H1 (cell line): ENCODE measurements at regions not wholly inside any gene's neighbourhood (a gene's known extent, or its start where the extent isn't known, plus 50 kb on each side); places are given as distances from the start of the nearest gene placed in this dataset.

Source experiments
- CTCF ChIA-PET: fragments of 300-600 bp; sonication (Branson Sonifier 250); formaldehyde crosslinking; loops from one replicate; lab custom pipeline; 2021; ENCODE audit not compliant: partially characterized antibody; lab: Charles Lee
- POLR2A ChIA-PET: fragments of 300-600 bp; sonication (Branson Sonifier 250); formaldehyde crosslinking; loops from one replicate; lab custom pipeline; 2021; ENCODE audit warnings: inconsistent platforms; ENCODE audit not compliant: partially characterized antibody; lab: Charles Lee
- DNase-seq, 2 experiments: peaks; one replicate each; pipeline versions ENCODE4 v3.0.0 to v3.0.0-alpha.2; 2010 to 2022; ENCODE audit warnings: low spot score in 2 of 2, low read depth in 1 of 2, mixed read lengths in 1 of 2
- FAIRE-seq: peaks from 2 replicates; lab custom pipeline; 2011; peaks lifted over from hg19 to GRCh38; lab: Jason Lieb, UNC
- H2AFZ ChIP-seq: 2 replicates; pipeline ENCODE4 v1.8.1; 2012; ENCODE audit warnings: low read length, inconsistent platforms
- H2AK5ac ChIP-seq: 2 replicates; pipeline ENCODE4 v1.6.1; 2013; ENCODE audit warnings: low read depth, low read length
- H2BK120ac ChIP-seq: replicated peaks from 2 replicates; pipeline ENCODE3; 2013; ENCODE audit warnings: low read depth, low read length, inconsistent platforms
- H2BK12ac ChIP-seq: 2 replicates; pipeline ENCODE4 v1.6.1; 2013; ENCODE audit warnings: low read depth, low read length
- H2BK15ac ChIP-seq: 2 replicates; pipeline ENCODE4 v1.6.1; 2013; ENCODE audit warnings: low read length
- H2BK20ac ChIP-seq: 2 replicates; pipeline ENCODE4 v1.6.1; 2013; ENCODE audit warnings: low read length
- H2BK5ac ChIP-seq: 2 replicates; pipeline ENCODE4 v1.6.1; 2013; ENCODE audit warnings: low read depth, low read length
- H3K14ac ChIP-seq: 2 replicates; pipeline ENCODE4 v1.6.1; 2013; ENCODE audit warnings: inconsistent platforms; ENCODE audit not compliant: insufficient read length
- H3K18ac ChIP-seq: 2 replicates; pipeline ENCODE4 v1.6.1; 2013; ENCODE audit warnings: low read length; ENCODE audit errors: extremely low read depth
- H3K23ac ChIP-seq: 2 replicates; pipeline ENCODE4 v1.6.1; 2013; ENCODE audit warnings: inconsistent platforms; ENCODE audit not compliant: insufficient read length
- H3K23me2 ChIP-seq: 2 replicates; pipeline ENCODE4 v1.6.1; 2013; ENCODE audit warnings: low read depth, low read length
- H3K27ac ChIP-seq: 2 replicates; pipeline ENCODE4 v1.6.1; 2011; ENCODE audit warnings: low read depth, low read length, inconsistent platforms
- H3K27me3 ChIP-seq, 4 experiments: replicated peaks in 1 of 4; 1 replicate in 1 of 4; 2 replicates in 3 of 4; pipeline versions ENCODE4 v1.6.1 to v1.8.1; 2011 to 2013; ENCODE audit warnings: low read length in 3 of 4, mild to moderate bottlenecking in 3 of 4, inconsistent platforms in 2 of 4, mixed read lengths in 2 of 4, moderate library complexity in 1 of 4; ENCODE audit not compliant: control insufficient read depth in 3 of 4, insufficient read depth in 3 of 4; ENCODE audit errors: extremely low read depth in 1 of 4
- H3K36me3 ChIP-seq, 4 experiments: 2 replicates each; pipeline versions ENCODE4 v1.6.1 to v1.8.1; 2011 to 2013; ENCODE audit warnings: mild to moderate bottlenecking in 4 of 4, low read length in 3 of 4, moderate library complexity in 2 of 4, control low read depth in 1 of 4, inconsistent platforms in 1 of 4; ENCODE audit not compliant: insufficient read depth in 4 of 4, control insufficient read depth in 2 of 4
- H3K4ac ChIP-seq: replicated peaks from 2 replicates; pipeline ENCODE3; 2013; ENCODE audit warnings: low read length, low read depth, mixed read lengths, inconsistent platforms; ENCODE audit not compliant: insufficient read length
- H3K4me1 ChIP-seq, 4 experiments: replicated peaks in 1 of 4; 1 replicate in 1 of 4; 2 replicates in 3 of 4; pipeline versions ENCODE4 v1.6.1 to v1.8.1; 2011 to 2013; ENCODE audit warnings: low read length in 3 of 4, inconsistent platforms in 2 of 4, mixed read lengths in 1 of 4; ENCODE audit not compliant: insufficient read depth in 4 of 4, control insufficient read depth in 3 of 4
- H3K4me2 ChIP-seq, 2 experiments: 2 replicates each; pipeline versions ENCODE4 v1.6.1 to v1.8.1; 2011 to 2013; ENCODE audit warnings: low read depth in 2 of 2, low read length in 2 of 2, control low read depth in 1 of 2, inconsistent platforms in 1 of 2, mild to moderate bottlenecking in 1 of 2; ENCODE audit not compliant: insufficient read depth in 1 of 2
- H3K4me3 ChIP-seq, 4 experiments: fragments of 200-600, 300-600 bp in 1 of 4; sonication (generic), shearing (Covaris generic), sonication (Bioruptor Twin) in 1 of 4; 2 replicates each; pipeline versions ENCODE4 v1.5.1 to v1.8.1; 2011 to 2016; ENCODE audit warnings: low read length in 4 of 4, low read depth in 3 of 4, control low read depth in 2 of 4, inconsistent platforms in 2 of 4, mild to moderate bottlenecking in 2 of 4, mixed read lengths in 1 of 4, moderate library complexity in 1 of 4; ENCODE audit not compliant: insufficient read depth in 2 of 4; ENCODE audit errors: extremely low read depth in 1 of 4
- H3K56ac ChIP-seq: replicated peaks from 2 replicates; pipeline ENCODE3; 2013; ENCODE audit warnings: low read depth, mild to moderate bottlenecking, mixed read lengths, low read length, inconsistent platforms; ENCODE audit not compliant: insufficient read length
- H3K79me1 ChIP-seq: 2 replicates; pipeline ENCODE4 v1.6.1; 2013; ENCODE audit warnings: low read depth, low read length, control low read depth
- H3K79me2 ChIP-seq, 2 experiments: 2 replicates each; pipeline versions ENCODE4 v1.6.1 to v1.8.1; 2012 to 2013; ENCODE audit warnings: low read length in 2 of 2, mild to moderate bottlenecking in 2 of 2, inconsistent platforms in 1 of 2; ENCODE audit not compliant: insufficient read depth in 2 of 2, control insufficient read depth in 1 of 2
- H3K9ac ChIP-seq, 4 experiments: replicated peaks in 1 of 4; 1 replicate in 1 of 4; 2 replicates in 3 of 4; pipeline versions ENCODE4 v1.6.1 to v1.8.1; 2011 to 2013; ENCODE audit warnings: low read depth in 3 of 4, low read length in 3 of 4, control low read depth in 2 of 4, mild to moderate bottlenecking in 2 of 4, moderate library complexity in 2 of 4, inconsistent platforms in 1 of 4; ENCODE audit errors: extremely low read depth in 1 of 4
- H3K9me3 ChIP-seq, 2 experiments: 2 replicates each; pipeline versions ENCODE4 v1.6.1 to v1.8.1; 2012 to 2013; ENCODE audit warnings: mild to moderate bottlenecking in 2 of 2, moderate library complexity in 2 of 2, control low read depth in 1 of 2, inconsistent platforms in 1 of 2, low read depth in 1 of 2, low read length in 1 of 2, mixed read lengths in 1 of 2; ENCODE audit not compliant: insufficient read depth in 2 of 2
- H4K20me1 ChIP-seq, 2 experiments: replicated peaks in 1 of 2; 2 replicates each; pipeline versions ENCODE3 to v1.8.1; 2011 to 2013; ENCODE audit warnings: inconsistent platforms in 2 of 2, low read length in 2 of 2, mild to moderate bottlenecking in 1 of 2; ENCODE audit not compliant: insufficient read depth in 2 of 2, control insufficient read depth in 1 of 2
- H4K5ac ChIP-seq: 2 replicates; pipeline ENCODE4 v1.6.1; 2013; ENCODE audit warnings: low read length, low read depth, mixed read lengths, inconsistent platforms; ENCODE audit not compliant: insufficient read length
- H4K8ac ChIP-seq: 2 replicates; pipeline ENCODE4 v1.8.0; 2013; ENCODE audit warnings: mild to moderate bottlenecking, moderate library complexity, low read length, inconsistent platforms; ENCODE audit not compliant: insufficient read depth; ENCODE audit errors: extremely low read depth
- H4K91ac ChIP-seq: replicated peaks from 2 replicates; pipeline ENCODE3; 2013; ENCODE audit warnings: low read length, mixed read lengths, inconsistent platforms; ENCODE audit not compliant: insufficient read length
- CEBPB ChIP-seq: IDR thresholded peaks from 2 replicates; pipeline ENCODE4 v1.6.1; 2012; ENCODE audit warnings: low read depth, low read length
- CTCF ChIP-seq, 3 experiments: IDR thresholded peaks; 1 replicate in 2 of 3; 2 replicates in 1 of 3; pipeline versions ENCODE4 v1.5.1 to v1.6.1; 2011; ENCODE audit warnings: low read length in 3 of 3, mild to moderate bottlenecking in 3 of 3, inconsistent platforms in 2 of 3, low read depth in 1 of 3, moderate library complexity in 1 of 3; ENCODE audit not compliant: insufficient read depth in 1 of 3; ENCODE audit errors: control extremely low read depth in 1 of 3
- E2F6 ChIP-seq: IDR thresholded peaks from 2 replicates; pipeline ENCODE4 v1.6.1; 2012; ENCODE audit warnings: inconsistent platforms
- HDAC6 ChIP-seq: IDR thresholded peaks from one replicate; pipeline ENCODE4 v1.7.1; 2012; ENCODE audit warnings: low read depth, mild to moderate bottlenecking, inconsistent platforms, low read length, moderate library complexity
- MAX ChIP-seq: IDR thresholded peaks from 2 replicates; pipeline ENCODE4 v1.6.1; 2012; ENCODE audit warnings: inconsistent platforms
- SIN3A ChIP-seq, 2 experiments: IDR thresholded peaks in 1 of 2; conservative IDR thresholded peaks in 1 of 2; 2 replicates each; pipeline ENCODE4 v1.6.1; 2011 to 2012; ENCODE audit warnings: low read length in 2 of 2, improper control_type of control experiment in 1 of 2, low read depth in 1 of 2, mild to moderate bottlenecking in 1 of 2
- SP1 ChIP-seq: IDR thresholded peaks from 2 replicates; pipeline ENCODE4 v1.6.1; 2011; ENCODE audit warnings: low read depth, low read length
- SUZ12 ChIP-seq: fragments of 200-600 bp; sonication (generic); IDR thresholded peaks from 2 replicates; pipeline ENCODE4 v1.6.1; 2012; ENCODE audit warnings: mild to moderate bottlenecking, inconsistent platforms, low read length, moderate library complexity, mixed read lengths
- TAF1 ChIP-seq: IDR thresholded peaks from 2 replicates; pipeline ENCODE4 v1.6.1; 2011; ENCODE audit warnings: mild to moderate bottlenecking, low read depth, low read length
- TCF12 ChIP-seq: IDR thresholded peaks from 2 replicates; pipeline ENCODE4 v1.6.1; 2011; ENCODE audit warnings: low read depth, mild to moderate bottlenecking, low read length
- WGBS, 2 experiments: shearing (Covaris generic) in 1 of 2; methylation state at CpG; one replicate each; pipeline versions ENCODE4 v1.1.6 to v1.1.7; 2013 to 2015; ENCODE audit warnings: low lambda C conversion rate in 2 of 2, mixed read lengths in 2 of 2, inconsistent platforms in 1 of 2, low coverage in 1 of 2, missing lambda C conversion rate in 1 of 2; ENCODE audit not compliant: insufficient replicate concordance in 2 of 2, insufficient coverage in 1 of 2, insufficient read length in 1 of 2; ENCODE audit errors: extremely low coverage in 1 of 2, missing lambda C conversion rate in 1 of 2; 5-methylcytosine and 5-hydroxymethylcytosine counted together

GRCh38 chr9:115278326-115279035 lies 160.5 kb upstream of the TNC start:
- FAIRE-seq = no peak
- DNase-seq = no peak
- no peak overlapping the region for H2AK5ac ChIP-seq
- no peak overlapping the region for H3K9ac ChIP-seq
- no peak overlapping the region for H3K4me3 ChIP-seq
- no peak overlapping the region for H4K5ac ChIP-seq
- no peak overlapping the region for H3K14ac ChIP-seq
- no peaks in the 10 kb centered on the region for H3K23me2 ChIP-seq
- H4K20me1 ChIP-seq = no peaks in the 10 kb centered on the region
- H3K9me3 ChIP-seq = no peaks in the 10 kb centered on the region
- H3K79me1 ChIP-seq = no peaks in the 10 kb centered on the region
- no peak overlapping the region for H2AFZ ChIP-seq
- CTCF ChIA-PET = interaction anchor here (1.1 to 1.8 kb wide), 3 partner anchors 9 to 264 kb away, joined by 3 to 4 read pairs (median 4); no protein-coding TSS in a partner anchor
- WGBS, 2 experiments = 78% methylated on average over 4 of the region's 4 CpGs; no CpG with 5 or more reads in 1 of the 2 experiments
- no peak overlapping the region for H3K18ac ChIP-seq
- no peaks in the 10 kb centered on the region for H3K4me1 ChIP-seq
- no peak overlapping the region for H3K27ac ChIP-seq
- TF ChIP-seq TCF12 (no peak), SUZ12 (no peak), SP1 (no peak), MAX (no peak), TAF1 (no peak), HDAC6 (no peak), SIN3A (conservative IDR thresholded peaks at IDR 0.05 in 1 of 2, IDR thresholded peaks at IDR 0.05 in 1 of 2; ENCODE audit: low read depth in 1 of 2, low read length in 2 of 2) (no peak), CEBPB (no peak), E2F6 (no peak), CTCF (IDR thresholded peaks at IDR 0.05; ENCODE audit: control extremely low read depth in 1 of 3, insufficient read depth in 1 of 3, low read depth in 1 of 3, low read length in 3 of 3) (no peak)
- TF ChIP-seq, all 59 proteins: peak for 0
- Histone ChIP-seq H4K8ac (no peak overlapping the region), H3K36me3 (no peaks in the 10 kb centered on the region), H2BK120ac (no peak overlapping the region), H2BK5ac (no peak overlapping the region), H3K79me2 (no peaks in the 10 kb centered on the region), H2BK15ac (no peak overlapping the region), H3K56ac (no peak overlapping the region), H3K27me3 (no peaks in the 10 kb centered on the region), H2BK12ac (no peak overlapping the region), H3K4me2 (no peak overlapping the region), H2BK20ac (no peak overlapping the region), H3K4ac (no peak overlapping the region), H4K91ac (no peak overlapping the region), H3K23ac (no peak overlapping the region)
- POLR2A ChIA-PET = interaction anchor here (0.7 kb wide), 1 partner anchor 219 kb away, joined by 3 read pairs; no protein-coding TSS in a partner anchor
